B cell (primary cell): ENCODE measurements at regions not wholly inside any gene's neighbourhood (a gene's known extent, or its start where the extent isn't known, plus 50 kb on each side); places are given as distances from the start of the nearest gene placed in this dataset.

ENCODE experiments used
- ATAC-seq: fragments of 200-7000 bp; cut with Tn5 transposase; one replicate; pipeline ENCODE4 v1.10.0; 2021; ENCODE audit warnings: low read depth, mild to moderate bottlenecking, moderate number of reproducible peaks, moderate library complexity
- CTCF ChIA-PET: fragments of 350-600 bp; sonication (Branson Sonifier 250); formaldehyde crosslinking; loops from one replicate; lab custom pipeline; 2021; ENCODE audit warnings: antibody characterized with exemption, inconsistent platforms; lab: Charles Lee
- POLR2A ChIA-PET: fragments of 350-600 bp; sonication (Branson Sonifier 250); formaldehyde crosslinking; loops from one replicate; lab custom pipeline; 2021; ENCODE audit warnings: antibody characterized with exemption; lab: Charles Lee
- DNase-seq: peaks from one replicate; pipeline ENCODE4 v3.0.0; 2013
- H2AFZ ChIP-seq: 2 replicates; pipeline ENCODE4 v1.6.1; 2012; ENCODE audit warnings: mild to moderate bottlenecking, low read depth, low read length; ENCODE audit not compliant: insufficient read depth, poor library complexity, severe bottlenecking
- H3K27ac ChIP-seq, 2 donors: 1 replicate in 1 of 2; 2 replicates in 1 of 2; pipeline ENCODE4 v1.5.1; 2012 to 2013; ENCODE audit warnings: low read length in 2 of 2, mild to moderate bottlenecking in 2 of 2, moderate library complexity in 1 of 2
- H3K27me3 ChIP-seq, 4 experiments: fragments of 200-600 bp in 1 of 4; sonication (generic) in 1 of 4; replicated peaks in 1 of 4; 1 replicate in 2 of 4; 2 replicates in 2 of 4; pipeline versions ENCODE4 v1.6.1 to v1.7.0; 2013 to 2016; ENCODE audit warnings: low read length in 3 of 4, mild to moderate bottlenecking in 2 of 4, mixed read lengths in 1 of 4, moderate library complexity in 1 of 4; ENCODE audit not compliant: insufficient read depth in 4 of 4, control insufficient read depth in 3 of 4; ENCODE audit errors: control extremely low read depth in 1 of 4
- H3K36me3 ChIP-seq, 2 experiments: replicated peaks in 1 of 2; 1 replicate in 1 of 2; 2 replicates in 1 of 2; pipeline versions ENCODE4 v1.6.1 to v1.7.1; 2013; ENCODE audit warnings: low read length in 1 of 2; ENCODE audit not compliant: insufficient read depth in 2 of 2, control insufficient read depth in 1 of 2; ENCODE audit errors: control extremely low read depth in 1 of 2, extremely low read depth in 1 of 2
- H3K4me1 ChIP-seq, 2 donors: fragments of 200-600 bp in 1 of 2; sonication (generic) in 1 of 2; 1 replicate in 1 of 2; 2 replicates in 1 of 2; pipeline versions ENCODE4 v1.5.1 to v1.6.1; 2013 to 2017; ENCODE audit warnings: low read length in 2 of 2; ENCODE audit not compliant: control insufficient read depth in 2 of 2, insufficient read depth in 2 of 2
- H3K4me2 ChIP-seq: replicated peaks from 2 replicates; pipeline ENCODE3; 2012; ENCODE audit warnings: mild to moderate bottlenecking, low read depth, low read length; ENCODE audit not compliant: poor library complexity, severe bottlenecking
- H3K4me3 ChIP-seq, 5 experiments: fragments of 200-600 bp in 1 of 5; sonication (generic) in 1 of 5; 1 replicate in 3 of 5; 2 replicates in 2 of 5; pipeline versions ENCODE4 v1.5.1 to v1.7.0; 2011 to 2016; ENCODE audit warnings: low read length in 4 of 5, mild to moderate bottlenecking in 4 of 5, low read depth in 2 of 5, control low read depth in 1 of 5, moderate library complexity in 1 of 5; ENCODE audit not compliant: insufficient read depth in 1 of 5; ENCODE audit errors: control extremely low read depth in 1 of 5, extremely low read depth in 1 of 5
- H3K79me2 ChIP-seq: fragments of 200-600 bp; sonication (generic); one replicate; pipeline ENCODE4 v1.6.0; 2016; ENCODE audit warnings: low read length; ENCODE audit not compliant: control insufficient read depth, insufficient read depth
- H3K9ac ChIP-seq: fragments of 200-600 bp; sonication (generic); 2 replicates; pipeline ENCODE4 v1.6.1; 2017; ENCODE audit warnings: mild to moderate bottlenecking, low read length, moderate library complexity
- H3K9me3 ChIP-seq, 3 donors: one replicate each; pipeline versions ENCODE4 v1.6.1 to v1.7.1; 2013; ENCODE audit warnings: low read length in 2 of 3; ENCODE audit not compliant: control insufficient read depth in 2 of 3, insufficient read depth in 1 of 3; ENCODE audit errors: control extremely low read depth in 1 of 3
- H4K20me1 ChIP-seq: 2 replicates; pipeline ENCODE4 v1.6.0; 2012; ENCODE audit warnings: mild to moderate bottlenecking, low read length; ENCODE audit not compliant: insufficient read depth, control insufficient read depth, poor library complexity, severe bottlenecking
- H3K27ac Mint-ChIP-seq: one replicate; pipeline ENCODE4 v1.8.0; 2021; ENCODE audit warnings: mixed read lengths
- H3K27me3 Mint-ChIP-seq: one replicate; pipeline ENCODE4 v1.8.0; 2021; ENCODE audit warnings: mixed read lengths
- H3K4me1 Mint-ChIP-seq: one replicate; pipeline ENCODE4 v1.8.0; 2021; ENCODE audit warnings: mixed read lengths
- H3K4me3 Mint-ChIP-seq: one replicate; pipeline ENCODE4 v1.8.0; 2021; ENCODE audit warnings: mixed read lengths
- H3K9me3 Mint-ChIP-seq: one replicate; pipeline ENCODE4 v1.8.0; 2022; ENCODE audit warnings: mixed read lengths; ENCODE audit not compliant: insufficient read depth
- EZH2 ChIP-seq: IDR thresholded peaks from 2 replicates; pipeline ENCODE4 v1.6.1; 2012; ENCODE audit warnings: borderline replicate concordance, low read depth, mild to moderate bottlenecking, moderate library complexity, low read length; ENCODE audit not compliant: insufficient read depth, poor library complexity, severe bottlenecking
- WGBS: methylation state at CpG from one replicate; pipeline ENCODE4 v1.1.5; 2013; ENCODE audit warnings: missing lambda C conversion rate; ENCODE audit not compliant: insufficient coverage; 5-methylcytosine and 5-hydroxymethylcytosine counted together
- intact Hi-C: fragments of 100-400 bp; cut with micrococcal nuclease; formaldehyde crosslinking; loops from one replicate; pipeline ENCODE4 v1.10.0; 2022
- TF ChIP-seq, protein P1 (sequence below): fragments of 200-600 bp; IDR thresholded peaks from one replicate; pipeline ENCODE4 v1.8.0; 2022; ENCODE audit warnings: antibody characterized with exemption, mild to moderate bottlenecking

DNA sequence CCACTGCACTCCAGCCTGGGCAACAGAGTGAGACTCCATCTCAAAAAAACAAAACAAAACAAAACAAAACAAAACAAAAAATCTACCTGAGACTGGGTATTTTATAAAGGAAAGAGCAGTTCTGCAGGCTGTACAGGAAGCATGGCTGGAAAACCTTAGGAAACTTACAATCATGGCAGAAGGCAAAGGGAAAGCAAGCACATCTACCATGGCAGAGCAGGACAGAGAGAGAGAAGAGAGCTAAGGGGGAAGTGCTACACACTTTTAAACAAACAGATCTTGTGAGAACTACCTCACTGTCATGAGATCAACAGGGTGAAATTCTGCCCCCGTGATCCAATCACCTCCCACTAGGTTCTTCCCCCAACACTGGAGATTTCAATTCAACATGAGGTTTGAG is 198.3 kb upstream of the SAMSN1 start:
- Histone ChIP-seq H3K27me3 (no peaks in the 10 kb centered on the region), H3K36me3 (no peaks in the 10 kb centered on the region), H3K4me3 (no peak overlapping the region), H3K27ac (no peak overlapping the region), H3K9me3 (peaks cover 0 to 10% (median 4%) of the 10 kb centered on the region in 3 donors), H3K4me2 (no peak overlapping the region), H3K4me1 (no peaks in the 10 kb centered on the region), H3K79me2 (no peaks in the 10 kb centered on the region), H3K9ac (no peak overlapping the region), H2AFZ (no peak overlapping the region), H4K20me1 (no peaks in the 10 kb centered on the region)
- no peak overlapping the region for H3K4me3 Mint-ChIP-seq
- ChIA-PET CTCF (interaction anchor here (1.3 kb wide), 1 partner anchor 8 kb away, joined by 3 read pairs; no protein-coding TSS in a partner anchor), POLR2A (no interaction called here)
- TF ChIP-seq EZH2 = no peak
- TF ChIP-seq, protein P1, sequence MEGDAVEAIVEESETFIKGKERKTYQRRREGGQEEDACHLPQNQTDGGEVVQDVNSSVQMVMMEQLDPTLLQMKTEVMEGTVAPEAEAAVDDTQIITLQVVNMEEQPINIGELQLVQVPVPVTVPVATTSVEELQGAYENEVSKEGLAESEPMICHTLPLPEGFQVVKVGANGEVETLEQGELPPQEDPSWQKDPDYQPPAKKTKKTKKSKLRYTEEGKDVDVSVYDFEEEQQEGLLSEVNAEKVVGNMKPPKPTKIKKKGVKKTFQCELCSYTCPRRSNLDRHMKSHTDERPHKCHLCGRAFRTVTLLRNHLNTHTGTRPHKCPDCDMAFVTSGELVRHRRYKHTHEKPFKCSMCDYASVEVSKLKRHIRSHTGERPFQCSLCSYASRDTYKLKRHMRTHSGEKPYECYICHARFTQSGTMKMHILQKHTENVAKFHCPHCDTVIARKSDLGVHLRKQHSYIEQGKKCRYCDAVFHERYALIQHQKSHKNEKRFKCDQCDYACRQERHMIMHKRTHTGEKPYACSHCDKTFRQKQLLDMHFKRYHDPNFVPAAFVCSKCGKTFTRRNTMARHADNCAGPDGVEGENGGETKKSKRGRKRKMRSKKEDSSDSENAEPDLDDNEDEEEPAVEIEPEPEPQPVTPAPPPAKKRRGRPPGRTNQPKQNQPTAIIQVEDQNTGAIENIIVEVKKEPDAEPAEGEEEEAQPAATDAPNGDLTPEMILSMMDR = no peak
- H3K9me3 Mint-ChIP-seq = peaks cover 3% of the 10 kb centered on the region
- no peak overlapping the region for H3K27ac Mint-ChIP-seq
- no CpG with 5 or more reads among the region's 1 CpG for WGBS
- DNase-seq (no peak), ATAC-seq (no peak)
- no peaks in the 10 kb centered on the region for H3K27me3 Mint-ChIP-seq
- intact Hi-C loops = no loop called here
- H3K4me1 Mint-ChIP-seq = no peaks in the 10 kb centered on the region

GRCh38 chr21:14742119-14742518 is 196.0 kb upstream of the SAMSN1 start:
- Histone ChIP-seq H3K79me2 (no peaks in the 10 kb centered on the region), H3K9me3 (peaks cover 0 to 10% (median 4%) of the 10 kb centered on the region in 3 donors), H4K20me1 (no peaks in the 10 kb centered on the region), H2AFZ (no peak overlapping the region), H3K4me1 (no peaks in the 10 kb centered on the region), H3K4me2 (no peak overlapping the region), H3K27ac (no peak overlapping the region), H3K36me3 (no peaks in the 10 kb centered on the region), H3K27me3 (no peaks in the 10 kb centered on the region), H3K9ac (no peak overlapping the region), H3K4me3 (no peak overlapping the region)
- DNase-seq (no peak), ATAC-seq (no peak)
- H3K4me3 Mint-ChIP-seq = no peak overlapping the region
- H3K27me3 Mint-ChIP-seq = no peaks in the 10 kb centered on the region
- no CpG with 5 or more reads among the region's 2 CpGs for WGBS
- intact Hi-C loops = no loop called here
- ChIA-PET CTCF (interaction anchor here (0.8 to 1.5 kb wide), 5 partner anchors 29 to 741 kb away, joined by 3 read pairs; no protein-coding TSS in a partner anchor), POLR2A (no interaction called here)
- peaks cover 5% of the 10 kb centered on the region for H3K4me1 Mint-ChIP-seq
- peaks cover 3% of the 10 kb centered on the region for H3K9me3 Mint-ChIP-seq
- no peak overlapping the region for H3K27ac Mint-ChIP-seq
- TF ChIP-seq, protein P1 = no peak
- TF ChIP-seq EZH2 = no peak
